ENCODE measurements at regions not wholly inside any gene's neighbourhood (a gene's known extent, or its start where the extent isn't known, plus 50 kb on each side); places are given as distances from the start of the nearest gene placed in this dataset.

- no peak for TF ChIP-seq PRDM4 (tag by site-specific recombination; IDR thresholded peaks at IDR 0.05)
- TF ChIP-seq MYNN (tag by site-specific recombination; IDR thresholded peaks at IDR 0.05; ENCODE audit: borderline replicate concordance) = no peak
- no peak for TF ChIP-seq RBAK (tag by site-specific recombination; IDR thresholded peaks at IDR 0.05)
Measured at GRCh38 chr2:136452528-136452927, 312.8 kb upstream of the THSD7B start (continued).

- Histone ChIP-seq H3K36me3 (ENCODE audit: control insufficient read depth in 2 of 2, insufficient read depth in 1 of 2, low read length in 2 of 2) (no peaks in the 10 kb centered on the region), H3K4me1 (ENCODE audit: control insufficient read depth, insufficient read depth, low read length) (no peaks in the 10 kb centered on the region), H3K9me3 (ENCODE audit: control insufficient read depth, insufficient read depth, low read depth, low read length) (no peaks in the 10 kb centered on the region), H3K27ac (ENCODE audit: extremely low read depth, low read depth, low read length) (no peak overlapping the region), H3K4me3 (ENCODE audit: low read depth, low read length) (no peak overlapping the region)
- CTCF ChIA-PET = no interaction called here
- TF ChIP-seq BCL11A (tag by site-specific recombination; IDR thresholded peaks at IDR 0.05; ENCODE audit: low read depth) (no peak), HOXA7 (CRISPR knock-in tag; IDR thresholded peaks at IDR 0.05; ENCODE audit: borderline replicate concordance) (no peak), INSM2 (tag by site-specific recombination; IDR thresholded peaks at IDR 0.05) (no peak), ZNF133 (tag by site-specific recombination; IDR thresholded peaks at IDR 0.05) (no peak), GLIS1 (tag by site-specific recombination; IDR thresholded peaks at IDR 0.05) (peak; percentile 7; the same call in 1 of the 2 replicates)
- POLR2A ChIA-PET = no interaction called here
Measured at GRCh38 chr2:136448986-136449780, 316.2 kb upstream of the THSD7B start.

GRCh38 chr2:136448432-136448831, 316.9 kb upstream of the THSD7B start:
- Histone ChIP-seq H3K4me1 (ENCODE audit: control insufficient read depth, insufficient read depth, low read length) (no peaks in the 10 kb centered on the region), H3K9me3 (ENCODE audit: control insufficient read depth, insufficient read depth, low read depth, low read length) (no peaks in the 10 kb centered on the region), H3K4me3 (ENCODE audit: low read depth, low read length) (no peak overlapping the region), H3K36me3 (ENCODE audit: control insufficient read depth in 2 of 2, insufficient read depth in 1 of 2, low read length in 2 of 2) (no peaks in the 10 kb centered on the region), H3K27ac (ENCODE audit: extremely low read depth, low read depth, low read length) (no peak overlapping the region)
- TF ChIP-seq GLI4 (tag by site-specific recombination; IDR thresholded peaks at IDR 0.05) (no peak), ZNF248 (tag by site-specific recombination; IDR thresholded peaks at IDR 0.05) (no peak), GLIS1 (tag by site-specific recombination; IDR thresholded peaks at IDR 0.05) (0 out of 2 replicates have a peak, but pooled peaks have one; percentile 25), ZBTB44 (tag by site-specific recombination; IDR thresholded peaks at IDR 0.05) (0 out of 2 replicates have a peak, but pooled peaks have one; percentile 8), ZBTB8A (tag by site-specific recombination; IDR thresholded peaks at IDR 0.05) (0 out of 2 replicates have a peak, but pooled peaks have one; percentile 39), ZSCAN30 (tag by site-specific recombination; IDR thresholded peaks at IDR 0.05) (peak; percentile 38; the same call in 1 of the 2 replicates), ZIC2 (tag by site-specific recombination; IDR thresholded peaks at IDR 0.05) (peak; percentile 93)
- ChIA-PET POLR2A (no interaction called here), CTCF (interaction anchor here (0.7 kb wide), 1 partner anchor 13 kb away, joined by 3 read pairs; no protein-coding TSS in a partner anchor)
